ENCODE measurements at regions not wholly inside any gene's neighbourhood (a gene's known extent, or its start where the extent isn't known, plus 50 kb on each side); places are given as distances from the start of the nearest gene placed in this dataset.

GRCh38 chr5:130528474-130528873, 624.2 kb downstream of the CHSY3 start:
- no peak overlapping the region for H3K27ac ChIP-seq
- H3K36me3 ChIP-seq = no peaks in the 10 kb centered on the region
- H3K4me3 ChIP-seq (replicated peaks in 1 of 3) = no peak overlapping the region
- H3K27me3 ChIP-seq = no peaks in the 10 kb centered on the region
- no peaks in the 10 kb centered on the region for H3K4me1 ChIP-seq
- H3K9me3 ChIP-seq = no peaks in the 10 kb centered on the region
- no peak for DNase-seq
- intact Hi-C loops (cut with DNase I) = no loop called here
- TF ChIP-seq POLR2A (IDR thresholded peaks at IDR 0.05) = no peak
- TF ChIP-seq CTCF (IDR thresholded peaks at IDR 0.05) = no peak

DNA sequence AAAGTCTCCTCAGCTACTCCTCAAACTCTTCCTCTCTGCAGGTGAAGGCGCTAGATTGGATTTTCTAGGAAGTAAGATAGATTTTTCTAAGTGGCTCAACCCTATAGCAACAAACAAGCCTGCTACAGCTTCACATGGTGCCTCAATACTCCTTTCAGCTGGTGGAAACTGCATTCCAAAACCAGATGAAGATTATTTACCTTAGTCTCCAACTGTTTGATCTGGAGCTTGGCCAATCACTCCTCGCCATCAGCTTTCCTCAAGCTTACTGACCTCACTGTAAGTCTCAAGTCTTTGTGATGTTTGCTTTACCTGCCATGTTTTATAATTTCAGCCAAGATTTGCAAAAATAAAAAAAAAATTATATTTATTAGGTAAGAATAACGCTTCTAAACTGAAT, 622.4 kb downstream of the CHSY3 start:
- DNase-seq = no peak
- H3K9me3 ChIP-seq = no peaks in the 10 kb centered on the region
- no peak overlapping the region for H3K4me3 ChIP-seq (replicated peaks in 1 of 3)
- H3K4me1 ChIP-seq = no peaks in the 10 kb centered on the region
- intact Hi-C loops (cut with DNase I) = no loop called here
- WGBS, 2 donors = 41 to 50% methylated on average over 3 of the region's 3 CpGs
- no peaks in the 10 kb centered on the region for H3K27me3 ChIP-seq
- no peaks in the 10 kb centered on the region for H3K36me3 ChIP-seq
- TF ChIP-seq POLR2A (IDR thresholded peaks at IDR 0.05) (no peak), CTCF (IDR thresholded peaks at IDR 0.05) (no peak)
- no peak overlapping the region for H3K27ac ChIP-seq

- no peak overlapping the region for H3K27ac ChIP-seq
- H3K27me3 ChIP-seq = no peaks in the 10 kb centered on the region
- intact Hi-C loops (cut with DNase I) = no loop called here
- no peak for DNase-seq
- TF ChIP-seq POLR2A (IDR thresholded peaks at IDR 0.05) (no peak), CTCF (IDR thresholded peaks at IDR 0.05) (no peak)
- no peaks in the 10 kb centered on the region for H3K9me3 ChIP-seq
- H3K4me1 ChIP-seq = no peaks in the 10 kb centered on the region
- H3K36me3 ChIP-seq = no peaks in the 10 kb centered on the region
- WGBS, 2 donors = 67 to 70% methylated on average over 1 of the region's 1 CpG
- no peak overlapping the region for H3K4me3 ChIP-seq (replicated peaks in 1 of 3)
These were observed 615.9 kb downstream of the CHSY3 start for GRCh38 chr5:130520211-130520610.

DNA sequence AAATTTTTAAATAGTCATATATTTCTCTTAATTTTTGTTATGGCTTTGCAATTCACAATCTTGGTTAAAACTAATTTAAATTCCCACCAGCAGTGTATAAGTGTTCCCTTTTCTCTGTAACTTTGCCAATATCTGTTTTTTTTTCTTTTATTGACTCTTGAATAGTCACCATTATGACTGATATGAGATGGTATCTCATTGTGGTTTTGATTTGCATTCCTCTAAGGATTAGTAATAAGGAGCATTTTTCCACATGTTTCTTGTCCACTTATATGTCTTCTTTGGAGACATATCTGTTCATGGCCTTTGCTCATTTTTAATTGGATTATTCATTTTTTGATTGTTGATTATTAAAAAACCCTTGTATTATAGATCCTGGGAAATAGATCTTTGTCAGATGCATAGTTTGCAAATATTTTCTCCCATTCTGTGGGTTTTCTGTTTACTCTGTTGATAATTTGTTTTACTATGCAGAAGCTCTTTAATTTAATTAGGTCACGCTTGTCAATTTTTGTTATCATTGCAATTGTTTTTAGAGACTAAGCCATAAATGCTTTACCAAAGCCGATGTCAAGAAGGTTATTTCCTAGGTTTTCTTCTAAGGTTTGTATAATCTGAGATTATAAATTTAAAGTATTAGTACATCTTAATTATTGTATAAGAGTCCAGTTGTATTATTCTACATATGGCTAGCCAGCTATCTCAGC, 610.9 kb downstream of the CHSY3 start:
- no peaks in the 10 kb centered on the region for H3K27me3 ChIP-seq
- H3K4me1 ChIP-seq = no peaks in the 10 kb centered on the region
- no peaks in the 10 kb centered on the region for H3K9me3 ChIP-seq
- no peak overlapping the region for H3K4me3 ChIP-seq (replicated peaks in 1 of 3)
- DNase-seq = no peak
- no peaks in the 10 kb centered on the region for H3K36me3 ChIP-seq
- intact Hi-C loops (cut with DNase I) = no loop called here
- TF ChIP-seq POLR2A (IDR thresholded peaks at IDR 0.05) (no peak), CTCF (IDR thresholded peaks at IDR 0.05) (no peak)
- WGBS, 2 donors = 69 to 72% methylated on average over 2 of the region's 2 CpGs
- no peak overlapping the region for H3K27ac ChIP-seq

- no peaks in the 10 kb centered on the region for H3K4me1 ChIP-seq
- H3K27ac ChIP-seq = no peak overlapping the region
- TF ChIP-seq POLR2A (IDR thresholded peaks at IDR 0.05) = no peak
- no peak for TF ChIP-seq CTCF (IDR thresholded peaks at IDR 0.05)
- H3K36me3 ChIP-seq = no peaks in the 10 kb centered on the region
- H3K4me3 ChIP-seq (replicated peaks in 1 of 3) = no peak overlapping the region
- intact Hi-C loops (cut with DNase I) = no loop called here
- WGBS, 2 donors = 36 to 52% methylated on average over 4 of the region's 4 CpGs
- no peaks in the 10 kb centered on the region for H3K27me3 ChIP-seq
- no peak for DNase-seq
- H3K9me3 ChIP-seq = no peaks in the 10 kb centered on the region
These were observed 598.4 kb downstream of the CHSY3 start for GRCh38 chr5:130502702-130503101.

Data from thyroid gland (tissue), 4 donors.